Gastrocnemius medialis (tissue), 4 donors: ENCODE measurements at regions not wholly inside any gene's neighbourhood (a gene's known extent, or its start where the extent isn't known, plus 50 kb on each side); places are given as distances from the start of the nearest gene placed in this dataset.

Experiments used
- ATAC-seq, 2 donors: fragments of 150-250 bp; one replicate each; pipeline ENCODE4 v1.9.1; 2016
- DNase-seq, 2 donors: peaks; one replicate each; pipeline ENCODE4 v3.0.0-alpha.2; 2019
- H3K27ac ChIP-seq, 4 donors: fragments of 200-600 bp; sonication (generic); 1 replicate in 1 of 4; 2 replicates in 3 of 4; pipeline ENCODE4 v1.5.1; 2016 to 2018; ENCODE audit warnings: mild to moderate bottlenecking in 2 of 4, moderate library complexity in 1 of 4
- H3K27me3 ChIP-seq, 3 donors: fragments of 200-600 bp; sonication (generic) in 2 of 3; 1 replicate in 1 of 3; 2 replicates in 2 of 3; pipeline versions ENCODE4 v1.5.1 to v1.6.0; 2016 to 2019; ENCODE audit warnings: mild to moderate bottlenecking in 1 of 3, moderate library complexity in 1 of 3
- H3K36me3 ChIP-seq, 2 donors: fragments of 200-600 bp; sonication (generic) in 1 of 2; one replicate each; pipeline ENCODE4 v1.5.1; 2017 to 2018
- H3K4me1 ChIP-seq, 2 donors: fragments of 200-600 bp; sonication (generic) in 1 of 2; one replicate each; pipeline ENCODE4 v1.5.1; 2016 to 2017; ENCODE audit warnings: mild to moderate bottlenecking in 2 of 2
- H3K4me3 ChIP-seq, 4 donors: fragments of 200-600 bp; sonication (generic) in 3 of 4; 1 replicate in 1 of 4; 2 replicates in 3 of 4; pipeline ENCODE4 v1.5.1; 2016 to 2019; ENCODE audit warnings: mild to moderate bottlenecking in 2 of 4
- H3K9me3 ChIP-seq, 3 donors: fragments of 200-600 bp; sonication (generic) in 2 of 3; 1 replicate in 1 of 3; 2 replicates in 2 of 3; pipeline ENCODE4 v1.5.1; 2016 to 2019
- POLR2A ChIP-seq, 2 donors: fragments of 450-650 bp; IDR thresholded peaks; one replicate each; pipeline ENCODE4 v1.6.1; 2017; ENCODE audit warnings: antibody characterized with exemption in 2 of 2, mild to moderate bottlenecking in 2 of 2, moderate library complexity in 2 of 2
- in situ Hi-C, 4 donors: fragments of 200-750 bp; cut with MboI; loops; one replicate each; pipeline versions ENCODE4 v1.15.0 to v1.8.0; 2017; ENCODE audit warnings: low sequenced_read_pairs in 4 of 4
- intact Hi-C: fragments of 100-400 bp; cut with DNase I; formaldehyde crosslinking; loops from one replicate; pipeline ENCODE4 v1.15.1; 2023; ENCODE audit warnings: low total_unique reads
- TF ChIP-seq, protein P1 (sequence below), 5 experiments: fragments of 450-650 bp in 3 of 5; fragments of 200-600 bp in 2 of 5; sonication (generic) in 2 of 5; IDR thresholded peaks in 4 of 5; conservative IDR thresholded peaks in 1 of 5; 1 replicate in 4 of 5; 2 replicates in 1 of 5; pipeline ENCODE4 v1.5.1; 2016 to 2019; ENCODE audit warnings: antibody characterized with exemption in 5 of 5, mild to moderate bottlenecking in 3 of 5, moderate library complexity in 3 of 5

DNA sequence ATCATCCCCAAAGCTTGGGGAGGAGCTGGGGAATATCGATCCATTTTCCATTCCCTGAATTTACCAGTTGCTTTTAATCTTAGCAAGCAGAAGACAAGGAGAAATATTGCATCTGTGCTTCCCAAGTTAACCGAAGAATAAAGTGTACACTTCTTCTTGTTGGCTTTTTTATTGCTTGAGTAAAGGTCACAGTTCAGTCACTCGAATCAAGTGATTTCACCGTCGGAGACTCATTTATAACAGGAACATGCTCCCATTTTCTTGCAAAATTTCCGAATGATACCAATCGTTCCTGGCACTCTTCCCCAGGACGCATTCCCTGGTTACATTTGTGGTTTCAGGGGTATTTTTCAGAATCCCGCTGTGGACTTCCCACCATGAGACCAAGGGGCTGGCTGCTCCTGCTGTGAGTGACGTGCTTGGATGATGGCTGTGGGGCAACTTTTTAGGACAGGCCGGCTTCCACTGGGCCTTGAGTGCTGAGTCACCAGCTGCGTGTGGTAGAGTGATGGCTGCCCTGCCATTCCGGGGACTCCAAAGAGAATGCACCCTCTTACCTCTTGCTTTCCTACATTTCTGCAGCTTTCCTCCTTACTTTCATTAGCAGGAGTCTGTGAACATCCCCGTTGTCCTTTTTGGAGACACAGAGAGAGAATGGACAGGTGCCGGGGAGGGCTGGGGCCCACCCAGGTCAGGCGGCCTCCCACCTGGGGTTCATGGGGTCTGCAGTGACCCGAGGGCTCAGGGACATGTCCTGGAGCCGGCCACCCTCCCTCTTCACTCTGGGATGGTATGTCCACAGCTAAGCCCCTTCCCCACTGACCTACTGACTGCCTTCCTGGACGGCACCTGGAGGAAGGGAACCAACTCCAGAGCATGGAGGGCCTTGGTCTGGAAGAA is 60.7 kb upstream of the HDAC4 start:
- intact Hi-C loops (loop anchor here (5.0 kb wide), 2 partner anchors 64 to 81 kb away; no protein-coding TSS in a partner anchor), in situ Hi-C loops (no loop called here)
- Histone ChIP-seq H3K4me3 (no peak overlapping the region), H3K9me3 (no peaks in the 10 kb centered on the region), H3K4me1 (peaks cover 7 to 15% of the 10 kb centered on the region in 2 donors), H3K27ac (no peak overlapping the region), H3K36me3 (no peaks in the 10 kb centered on the region), H3K27me3 (peaks cover 0 to 3% (median 0%) of the 10 kb centered on the region in 3 donors)
- TF ChIP-seq POLR2A (IDR thresholded peaks at IDR 0.05): no peak
- DNase-seq (no peak), ATAC-seq (no peak)

DNA sequence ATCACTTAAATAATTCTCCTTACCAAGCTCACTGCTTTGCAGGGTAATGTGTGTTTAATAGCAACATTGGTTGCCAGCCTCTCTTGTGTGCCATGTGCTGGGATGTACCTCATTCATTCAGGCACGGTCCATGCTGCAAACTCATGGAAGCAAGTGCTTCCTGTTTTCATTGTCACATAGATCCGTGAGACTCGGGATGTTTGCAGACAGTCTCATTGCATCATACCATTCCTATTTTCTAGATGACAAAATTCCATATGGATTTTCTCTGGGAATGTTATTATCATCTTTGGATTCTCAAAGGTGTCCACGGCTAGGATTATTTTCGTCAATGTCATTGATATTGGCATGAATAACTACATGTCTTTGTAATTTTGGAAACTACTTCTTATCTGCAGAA is 60.0 kb upstream of the HDAC4 start:
- intact Hi-C loops: loop anchor here (5.0 kb wide), 2 partner anchors 63 to 82 kb away; no protein-coding TSS in a partner anchor
- no peaks in the 10 kb centered on the region for H3K9me3 ChIP-seq
- TF ChIP-seq POLR2A (IDR thresholded peaks at IDR 0.05): no peak
- TF ChIP-seq, protein P1, sequence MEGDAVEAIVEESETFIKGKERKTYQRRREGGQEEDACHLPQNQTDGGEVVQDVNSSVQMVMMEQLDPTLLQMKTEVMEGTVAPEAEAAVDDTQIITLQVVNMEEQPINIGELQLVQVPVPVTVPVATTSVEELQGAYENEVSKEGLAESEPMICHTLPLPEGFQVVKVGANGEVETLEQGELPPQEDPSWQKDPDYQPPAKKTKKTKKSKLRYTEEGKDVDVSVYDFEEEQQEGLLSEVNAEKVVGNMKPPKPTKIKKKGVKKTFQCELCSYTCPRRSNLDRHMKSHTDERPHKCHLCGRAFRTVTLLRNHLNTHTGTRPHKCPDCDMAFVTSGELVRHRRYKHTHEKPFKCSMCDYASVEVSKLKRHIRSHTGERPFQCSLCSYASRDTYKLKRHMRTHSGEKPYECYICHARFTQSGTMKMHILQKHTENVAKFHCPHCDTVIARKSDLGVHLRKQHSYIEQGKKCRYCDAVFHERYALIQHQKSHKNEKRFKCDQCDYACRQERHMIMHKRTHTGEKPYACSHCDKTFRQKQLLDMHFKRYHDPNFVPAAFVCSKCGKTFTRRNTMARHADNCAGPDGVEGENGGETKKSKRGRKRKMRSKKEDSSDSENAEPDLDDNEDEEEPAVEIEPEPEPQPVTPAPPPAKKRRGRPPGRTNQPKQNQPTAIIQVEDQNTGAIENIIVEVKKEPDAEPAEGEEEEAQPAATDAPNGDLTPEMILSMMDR (IDR thresholded peaks at IDR 0.05 in 4 of 5, conservative IDR thresholded peaks at IDR 0.05 in 1 of 5): no peak
- H3K27ac ChIP-seq: no peak overlapping the region
- no peak overlapping the region for H3K4me3 ChIP-seq
- H3K36me3 ChIP-seq: no peaks in the 10 kb centered on the region
- peaks cover 7 to 15% of the 10 kb centered on the region in 2 donors for H3K4me1 ChIP-seq
- in situ Hi-C loops: no loop called here
- ATAC-seq (no peak), DNase-seq (no peak)
- H3K27me3 ChIP-seq: peaks cover 0 to 3% (median 0%) of the 10 kb centered on the region in 3 donors

DNA sequence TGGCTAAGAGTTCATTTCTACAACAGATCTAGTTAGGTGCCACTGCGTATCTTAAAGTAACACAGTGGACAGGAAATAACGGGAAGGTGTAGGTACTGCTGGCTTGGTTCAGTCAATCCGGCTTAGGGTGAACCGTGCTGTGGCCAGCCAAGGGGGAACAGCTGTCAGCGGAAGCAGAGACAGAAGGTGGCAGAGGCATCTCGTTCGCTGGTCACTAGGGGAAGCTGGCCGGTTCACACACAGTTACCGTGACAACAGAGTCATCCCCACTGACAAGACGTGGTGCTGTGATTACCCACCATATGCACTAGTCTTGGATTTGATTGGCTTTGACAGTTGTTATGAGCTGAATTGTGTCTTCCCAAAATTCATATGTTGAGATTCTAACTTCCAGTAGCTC is 58.8 kb upstream of the HDAC4 start:
- intact Hi-C loops (loop anchor here (5.0 kb wide), 2 partner anchors 62 to 83 kb away; no protein-coding TSS in a partner anchor), in situ Hi-C loops (no loop called here)
- Histone ChIP-seq H3K4me3 (no peak overlapping the region), H3K9me3 (no peaks in the 10 kb centered on the region), H3K36me3 (no peaks in the 10 kb centered on the region), H3K27ac (no peak overlapping the region), H3K27me3 (peaks cover 0 to 3% (median 0%) of the 10 kb centered on the region in 3 donors), H3K4me1 (peaks cover 7 to 15% of the 10 kb centered on the region in 2 donors)
- no peak for DNase-seq
- TF ChIP-seq, protein P1 (IDR thresholded peaks at IDR 0.05 in 4 of 5, conservative IDR thresholded peaks at IDR 0.05 in 1 of 5): no peak
- TF ChIP-seq POLR2A (IDR thresholded peaks at IDR 0.05): no peak
- ATAC-seq: no peak

DNA sequence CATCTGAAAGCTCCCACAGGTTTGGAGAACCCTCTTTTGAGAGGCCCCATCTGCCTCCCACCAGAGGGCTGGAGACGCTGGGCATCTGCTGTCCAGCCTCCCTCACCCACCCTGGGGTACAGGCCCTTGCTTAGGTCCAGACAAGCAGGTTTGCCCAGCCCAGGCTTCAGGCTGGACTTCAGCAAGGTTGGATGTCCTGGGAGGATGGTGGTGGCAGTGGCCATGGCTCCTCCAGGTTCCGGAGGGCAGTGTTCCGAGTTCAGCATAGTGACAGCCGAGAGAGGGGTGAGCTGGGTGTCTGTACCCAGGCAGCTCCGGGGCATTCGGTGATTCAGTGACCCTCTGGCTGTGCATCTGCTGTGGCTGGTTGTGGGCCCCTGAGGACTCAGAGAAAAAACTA is 58.2 kb upstream of the HDAC4 start:
- peaks cover 0 to 3% (median 0%) of the 10 kb centered on the region in 3 donors for H3K27me3 ChIP-seq
- ATAC-seq (no peak), DNase-seq (no peak)
- in situ Hi-C loops (no loop called here), intact Hi-C loops (no loop called here)
- H3K36me3 ChIP-seq: no peaks in the 10 kb centered on the region
- H3K9me3 ChIP-seq: no peaks in the 10 kb centered on the region
- H3K27ac ChIP-seq: no peak overlapping the region
- peaks cover 4 to 13% of the 10 kb centered on the region in 2 donors for H3K4me1 ChIP-seq
- no peak for TF ChIP-seq POLR2A (IDR thresholded peaks at IDR 0.05)
- TF ChIP-seq, protein P1 (IDR thresholded peaks at IDR 0.05 in 4 of 5, conservative IDR thresholded peaks at IDR 0.05 in 1 of 5): no peak
- no peak overlapping the region for H3K4me3 ChIP-seq
